Stimulated activated CD4-positive, alpha-beta T cell treated with anti-CD3 and anti-CD28 coated beads, TNF-alpha, amount 100 ng/mL, for 1 hour (primary cell): ENCODE measurements at regions not wholly inside any gene's neighbourhood (a gene's known extent, or its start where the extent isn't known, plus 50 kb on each side); places are given as distances from the start of the nearest gene placed in this dataset.

Experiments
- DNase-seq, 3 donors: peaks; one replicate each; pipeline ENCODE4 v3.0.0-alpha.2; 2020; ENCODE audit warnings: low read depth in 3 of 3, low spot score in 1 of 3

- no peak for DNase-seq
Measured at GRCh38 chr2:174668075-174668474, 70.5 kb upstream of the WIPF1 start.

GRCh38 chr2:174667250-174667860 lies 69.8 kb upstream of the WIPF1 start:
- no peak for DNase-seq

- no peak for DNase-seq
Measured at GRCh38 chr2:174666845-174667244, 69.2 kb upstream of the WIPF1 start.

GRCh38 chr2:174666312-174666711 lies 68.7 kb upstream of the WIPF1 start:
- DNase-seq: no peak

GRCh38 chr2:174664084-174664759 lies 66.6 kb upstream of the WIPF1 start:
- no peak for DNase-seq

GRCh38 chr2:174663550-174663949 lies 65.9 kb upstream of the WIPF1 start:
- DNase-seq: no peak

- DNase-seq: no peak
Measured at GRCh38 chr2:174662859-174663258, 65.3 kb upstream of the WIPF1 start.

- no peak for DNase-seq
Measured at GRCh38 chr2:174662459-174662858, 64.9 kb upstream of the WIPF1 start.

GRCh38 chr2:174660984-174661675 lies 63.5 kb upstream of the WIPF1 start:
- no peak for DNase-seq

GRCh38 chr2:174659069-174659900 lies 61.7 kb upstream of the WIPF1 start:
- DNase-seq: no peak

- no peak for DNase-seq
Measured at GRCh38 chr2:174656676-174657176, 59.1 kb upstream of the WIPF1 start.

- no peak for DNase-seq
Measured at GRCh38 chr2:174656035-174656434, 58.4 kb upstream of the WIPF1 start.

- no peak for DNase-seq
Measured at GRCh38 chr2:174654419-174654941, 56.9 kb upstream of the WIPF1 start.

- DNase-seq: no peak
Measured at GRCh38 chr2:174648896-174649295, 51.3 kb upstream of the WIPF1 start.
